Stomach (tissue), 4 donors: ENCODE measurements at regions not wholly inside any gene's neighbourhood (a gene's known extent, or its start where the extent isn't known, plus 50 kb on each side); places are given as distances from the start of the nearest gene placed in this dataset.

Experiments used
- EP300 ChIP-seq: sonication (generic); formaldehyde crosslinking; IDR thresholded peaks from one replicate; pipeline ENCODE4 v1.6.1; 2017; ENCODE audit warnings: antibody characterized with exemption
- POLR2A ChIP-seq, 4 donors: fragments of 450-650 bp; IDR thresholded peaks; one replicate each; pipeline ENCODE4 v1.6.1; 2016; ENCODE audit warnings: antibody characterized with exemption in 4 of 4, control low read depth in 2 of 4, mild to moderate bottlenecking in 1 of 4, moderate library complexity in 1 of 4
- POLR2AphosphoS5 ChIP-seq, 3 donors: sonication (generic); formaldehyde crosslinking; IDR thresholded peaks; one replicate each; pipeline ENCODE4 v1.6.1; 2016; ENCODE audit warnings: antibody characterized with exemption in 3 of 3
- TF ChIP-seq, protein P1 (sequence below), 7 experiments: fragments of 450-650 bp in 4 of 7; fragments of 200-600 bp in 3 of 7; sonication (generic) in 3 of 7; IDR thresholded peaks; one replicate each; pipeline ENCODE4 v1.5.1; 2016 to 2019; ENCODE audit warnings: antibody characterized with exemption in 7 of 7, control low read depth in 2 of 7, mild to moderate bottlenecking in 1 of 7

DNA sequence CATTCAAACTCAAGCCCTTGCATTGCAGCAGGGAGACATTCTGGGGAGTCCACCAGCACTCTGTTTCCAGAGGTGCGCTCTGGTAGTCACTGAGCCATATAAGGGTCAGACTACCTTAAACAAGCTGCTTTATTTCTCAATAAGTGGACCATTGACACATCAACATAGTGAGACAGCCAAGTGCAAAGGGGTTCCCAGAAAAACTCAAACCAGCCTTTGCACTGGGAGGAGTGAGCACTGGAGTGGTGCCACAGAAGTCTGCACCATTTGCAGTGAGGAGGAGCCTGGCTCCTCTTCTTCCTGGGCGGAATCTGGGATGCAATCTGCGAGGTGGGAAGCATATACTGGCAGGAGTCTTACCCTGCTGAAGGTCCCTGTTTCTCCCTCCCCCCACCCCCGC lies 86.4 kb downstream of the OSR1 start:
- no peak for TF ChIP-seq POLR2AphosphoS5 (IDR thresholded peaks at IDR 0.05)
- TF ChIP-seq, protein P1, sequence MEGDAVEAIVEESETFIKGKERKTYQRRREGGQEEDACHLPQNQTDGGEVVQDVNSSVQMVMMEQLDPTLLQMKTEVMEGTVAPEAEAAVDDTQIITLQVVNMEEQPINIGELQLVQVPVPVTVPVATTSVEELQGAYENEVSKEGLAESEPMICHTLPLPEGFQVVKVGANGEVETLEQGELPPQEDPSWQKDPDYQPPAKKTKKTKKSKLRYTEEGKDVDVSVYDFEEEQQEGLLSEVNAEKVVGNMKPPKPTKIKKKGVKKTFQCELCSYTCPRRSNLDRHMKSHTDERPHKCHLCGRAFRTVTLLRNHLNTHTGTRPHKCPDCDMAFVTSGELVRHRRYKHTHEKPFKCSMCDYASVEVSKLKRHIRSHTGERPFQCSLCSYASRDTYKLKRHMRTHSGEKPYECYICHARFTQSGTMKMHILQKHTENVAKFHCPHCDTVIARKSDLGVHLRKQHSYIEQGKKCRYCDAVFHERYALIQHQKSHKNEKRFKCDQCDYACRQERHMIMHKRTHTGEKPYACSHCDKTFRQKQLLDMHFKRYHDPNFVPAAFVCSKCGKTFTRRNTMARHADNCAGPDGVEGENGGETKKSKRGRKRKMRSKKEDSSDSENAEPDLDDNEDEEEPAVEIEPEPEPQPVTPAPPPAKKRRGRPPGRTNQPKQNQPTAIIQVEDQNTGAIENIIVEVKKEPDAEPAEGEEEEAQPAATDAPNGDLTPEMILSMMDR (IDR thresholded peaks at IDR 0.05) = no peak
- no peak for TF ChIP-seq EP300
- no peak for TF ChIP-seq POLR2A (IDR thresholded peaks at IDR 0.05)
